Activated CD4-positive, alpha-beta memory T cell treated with anti-CD3 and anti-CD28 coated beads, Interleukin-2, amount 10 ng/mL, durations not matched to agents 7 days and 5 days (primary cell): ENCODE measurements at regions not wholly inside any gene's neighbourhood (a gene's known extent, or its start where the extent isn't known, plus 50 kb on each side); places are given as distances from the start of the nearest gene placed in this dataset.

Source experiments
- CTCF ChIA-PET: fragments of 350-600 bp; sonication (Branson Sonifier 250); formaldehyde crosslinking; loops from one replicate; lab custom pipeline; 2021; ENCODE audit warnings: antibody characterized with exemption, inconsistent platforms; lab: Charles Lee
- POLR2A ChIA-PET: fragments of 350-600 bp; sonication (Branson Sonifier 250); formaldehyde crosslinking; loops from one replicate; lab custom pipeline; 2021; ENCODE audit warnings: antibody characterized with exemption; lab: Charles Lee
- DNase-seq: peaks from one replicate; pipeline ENCODE4 v3.0.0-alpha.2; 2020
- H3K27ac Mint-ChIP-seq: one replicate; pipeline ENCODE4 v1.8.0; 2021; ENCODE audit warnings: mild to moderate bottlenecking, mixed read lengths
- H3K27me3 Mint-ChIP-seq: one replicate; pipeline ENCODE4 v1.8.0; 2021; ENCODE audit warnings: mixed read lengths
- H3K36me3 Mint-ChIP-seq: one replicate; pipeline ENCODE4 v1.8.0; 2021; ENCODE audit warnings: low read depth, mixed read lengths
- H3K4me1 Mint-ChIP-seq: one replicate; pipeline ENCODE4 v1.8.0; 2021; ENCODE audit warnings: mixed read lengths
- H3K4me3 Mint-ChIP-seq: one replicate; pipeline ENCODE4 v1.8.0; 2021; ENCODE audit warnings: mild to moderate bottlenecking, mixed read lengths
- H3K9me3 Mint-ChIP-seq: one replicate; pipeline ENCODE4 v1.8.0; 2021; ENCODE audit warnings: mixed read lengths

- no peaks in the 10 kb centered on the region for H3K9me3 Mint-ChIP-seq
- H3K27me3 Mint-ChIP-seq = no peaks in the 10 kb centered on the region
- H3K27ac Mint-ChIP-seq = no peak overlapping the region
- no peaks in the 10 kb centered on the region for H3K4me1 Mint-ChIP-seq
- DNase-seq = no peak
- POLR2A ChIA-PET = no interaction called here
- CTCF ChIA-PET = no interaction called here
- H3K4me3 Mint-ChIP-seq = no peak overlapping the region
- no peaks in the 10 kb centered on the region for H3K36me3 Mint-ChIP-seq
Measured at GRCh38 chr13:112141643-112142400, 74.9 kb downstream of the SOX1 start.

- CTCF ChIA-PET = no interaction called here
- Mint-ChIP-seq H3K4me3 (no peak overlapping the region), H3K4me1 (no peaks in the 10 kb centered on the region), H3K36me3 (no peaks in the 10 kb centered on the region), H3K27ac (no peak overlapping the region), H3K27me3 (no peaks in the 10 kb centered on the region), H3K9me3 (peaks cover 3% of the 10 kb centered on the region)
- POLR2A ChIA-PET = no interaction called here
- no peak for DNase-seq
Measured at GRCh38 chr13:112142401-112142930, 75.5 kb downstream of the SOX1 start.

- H3K4me1 Mint-ChIP-seq = no peaks in the 10 kb centered on the region
- H3K4me3 Mint-ChIP-seq = no peak overlapping the region
- H3K36me3 Mint-ChIP-seq = no peaks in the 10 kb centered on the region
- DNase-seq = no peak
- peaks cover 4% of the 10 kb centered on the region for H3K9me3 Mint-ChIP-seq
- no peaks in the 10 kb centered on the region for H3K27me3 Mint-ChIP-seq
- no peak overlapping the region for H3K27ac Mint-ChIP-seq
- CTCF ChIA-PET = no interaction called here
- POLR2A ChIA-PET = no interaction called here
Measured at GRCh38 chr13:112143046-112143752, 76.2 kb downstream of the SOX1 start.

GRCh38 chr13:112143753-112144615 lies 77.0 kb downstream of the SOX1 start:
- Mint-ChIP-seq H3K9me3 (peaks cover 10% of the 10 kb centered on the region), H3K4me3 (no peak overlapping the region), H3K27ac (no peak overlapping the region), H3K36me3 (no peaks in the 10 kb centered on the region), H3K4me1 (no peaks in the 10 kb centered on the region), H3K27me3 (no peaks in the 10 kb centered on the region)
- ChIA-PET CTCF (no interaction called here), POLR2A (no interaction called here)
- no peak for DNase-seq

- H3K27me3 Mint-ChIP-seq = no peaks in the 10 kb centered on the region
- CTCF ChIA-PET = no interaction called here
- H3K9me3 Mint-ChIP-seq = peaks cover 13% of the 10 kb centered on the region
- no peak overlapping the region for H3K27ac Mint-ChIP-seq
- H3K36me3 Mint-ChIP-seq = no peaks in the 10 kb centered on the region
- POLR2A ChIA-PET = no interaction called here
- no peak for DNase-seq
- no peak overlapping the region for H3K4me3 Mint-ChIP-seq
- H3K4me1 Mint-ChIP-seq = no peaks in the 10 kb centered on the region
Measured at GRCh38 chr13:112144616-112145550, 77.9 kb downstream of the SOX1 start.

GRCh38 chr13:112145551-112146360 lies 78.8 kb downstream of the SOX1 start:
- CTCF ChIA-PET = no interaction called here
- Mint-ChIP-seq H3K27me3 (no peaks in the 10 kb centered on the region), H3K4me3 (no peak overlapping the region), H3K9me3 (peaks cover 13% of the 10 kb centered on the region), H3K36me3 (no peaks in the 10 kb centered on the region), H3K27ac (no peak overlapping the region), H3K4me1 (no peaks in the 10 kb centered on the region)
- no peak for DNase-seq
- POLR2A ChIA-PET = no interaction called here

- no peaks in the 10 kb centered on the region for H3K4me1 Mint-ChIP-seq
- no peak for DNase-seq
- peaks cover 16% of the 10 kb centered on the region for H3K9me3 Mint-ChIP-seq
- H3K36me3 Mint-ChIP-seq = no peaks in the 10 kb centered on the region
- ChIA-PET CTCF (no interaction called here), POLR2A (no interaction called here)
- no peak overlapping the region for H3K4me3 Mint-ChIP-seq
- no peak overlapping the region for H3K27ac Mint-ChIP-seq
- no peaks in the 10 kb centered on the region for H3K27me3 Mint-ChIP-seq
Measured at GRCh38 chr13:112150352-112150751, 83.4 kb downstream of the SOX1 start.

GRCh38 chr13:112152846-112153245 lies 85.9 kb downstream of the SOX1 start:
- H3K27ac Mint-ChIP-seq = no peak overlapping the region
- CTCF ChIA-PET = no interaction called here
- POLR2A ChIA-PET = no interaction called here

GRCh38 chr13:112153364-112153763 lies 86.4 kb downstream of the SOX1 start:
- ChIA-PET POLR2A (no interaction called here), CTCF (no interaction called here)
- Mint-ChIP-seq H3K4me3 (no peak overlapping the region), H3K4me1 (no peaks in the 10 kb centered on the region), H3K9me3 (peaks cover 14% of the 10 kb centered on the region), H3K36me3 (no peaks in the 10 kb centered on the region), H3K27me3 (no peaks in the 10 kb centered on the region), H3K27ac (no peak overlapping the region)
- DNase-seq = no peak

More at GRCh38 chr13:112152846-112153245, 85.9 kb downstream of the SOX1 start:
- H3K4me3 Mint-ChIP-seq = no peak overlapping the region
- no peaks in the 10 kb centered on the region for H3K4me1 Mint-ChIP-seq
- DNase-seq = no peak
- no peaks in the 10 kb centered on the region for H3K36me3 Mint-ChIP-seq
- no peaks in the 10 kb centered on the region for H3K27me3 Mint-ChIP-seq
- peaks cover 14% of the 10 kb centered on the region for H3K9me3 Mint-ChIP-seq

- H3K27ac Mint-ChIP-seq = no peak overlapping the region
- CTCF ChIA-PET = no interaction called here
- no peak for DNase-seq
- peaks cover 9% of the 10 kb centered on the region for H3K9me3 Mint-ChIP-seq
- H3K27me3 Mint-ChIP-seq = no peaks in the 10 kb centered on the region
- POLR2A ChIA-PET = no interaction called here
- no peak overlapping the region for H3K4me3 Mint-ChIP-seq
- no peaks in the 10 kb centered on the region for H3K4me1 Mint-ChIP-seq
- no peaks in the 10 kb centered on the region for H3K36me3 Mint-ChIP-seq
Measured at GRCh38 chr13:112153846-112154245, 86.9 kb downstream of the SOX1 start.

GRCh38 chr13:112154301-112155060 lies 87.5 kb downstream of the SOX1 start:
- ChIA-PET CTCF (no interaction called here), POLR2A (no interaction called here)
- H3K4me3 Mint-ChIP-seq = no peak overlapping the region
- DNase-seq = no peak
- no peaks in the 10 kb centered on the region for H3K36me3 Mint-ChIP-seq
- H3K27ac Mint-ChIP-seq = no peak overlapping the region
- peaks cover 8% of the 10 kb centered on the region for H3K9me3 Mint-ChIP-seq
- H3K4me1 Mint-ChIP-seq = no peaks in the 10 kb centered on the region
- no peaks in the 10 kb centered on the region for H3K27me3 Mint-ChIP-seq
